CD4-positive, alpha-beta T cell (primary cell): ENCODE measurements at regions not wholly inside any gene's neighbourhood (a gene's known extent, or its start where the extent isn't known, plus 50 kb on each side); places are given as distances from the start of the nearest gene placed in this dataset.

Experiments
- ATAC-seq: fragments of 200-7000 bp; cut with Tn5 transposase; one replicate; pipeline ENCODE4 v1.10.0; 2022; ENCODE audit warnings: mild to moderate bottlenecking; ENCODE audit not compliant: poor library complexity
- CTCF ChIA-PET: fragments of 350-600 bp; sonication (Branson Sonifier 250); formaldehyde crosslinking; loops from one replicate; lab custom pipeline; 2021; ENCODE audit warnings: antibody characterized with exemption, inconsistent platforms; lab: Charles Lee
- POLR2A ChIA-PET: fragments of 350-600 bp; sonication (Branson Sonifier 250); formaldehyde crosslinking; loops from one replicate; lab custom pipeline; 2021; ENCODE audit warnings: antibody characterized with exemption, inconsistent platforms; lab: Charles Lee
- DNase-seq, 14 experiments: peaks; one replicate each; pipeline ENCODE4 v3.0.0-alpha.2; 2013 to 2020; ENCODE audit warnings: mixed read lengths in 2 of 14
- H3K27ac ChIP-seq, 2 donors: one replicate each; pipeline versions ENCODE4 v1.5.1 to v1.7.0; 2013; ENCODE audit warnings: low read length in 2 of 2, low read depth in 1 of 2, mild to moderate bottlenecking in 1 of 2
- H3K27me3 ChIP-seq, 2 experiments: 1 replicate in 1 of 2; 2 replicates in 1 of 2; pipeline versions ENCODE4 v1.6.1 to v1.7.0; 2013; ENCODE audit warnings: low read length in 2 of 2, control low read depth in 1 of 2, mild to moderate bottlenecking in 1 of 2, moderate library complexity in 1 of 2; ENCODE audit not compliant: insufficient read depth in 2 of 2, control insufficient read depth in 1 of 2
- H3K36me3 ChIP-seq: one replicate; pipeline ENCODE4 v1.6.1; 2013; ENCODE audit warnings: low read length, control low read depth; ENCODE audit not compliant: insufficient read depth
- H3K4me1 ChIP-seq: one replicate; pipeline ENCODE4 v1.6.1; 2013; ENCODE audit warnings: low read length, control low read depth; ENCODE audit not compliant: insufficient read depth
- H3K4me3 ChIP-seq: one replicate; pipeline ENCODE4 v1.5.1; 2013; ENCODE audit warnings: mild to moderate bottlenecking, low read length, moderate library complexity
- H3K9me3 ChIP-seq, 2 experiments: 1 replicate in 1 of 2; 2 replicates in 1 of 2; pipeline versions ENCODE4 v1.6.1 to v1.7.0; 2013; ENCODE audit warnings: low read length in 2 of 2, mild to moderate bottlenecking in 2 of 2, control low read depth in 1 of 2, moderate library complexity in 1 of 2; ENCODE audit not compliant: control insufficient read depth in 1 of 2, insufficient read depth in 1 of 2
- H3K27ac Mint-ChIP-seq: one replicate; pipeline ENCODE4 v1.8.0; 2020; ENCODE audit warnings: mixed read lengths
- H3K27me3 Mint-ChIP-seq: one replicate; pipeline ENCODE4 v1.8.0; 2021; ENCODE audit warnings: mixed read lengths
- H3K36me3 Mint-ChIP-seq: one replicate; pipeline ENCODE4 v1.8.0; 2021; ENCODE audit warnings: low read depth, mixed read lengths
- H3K4me1 Mint-ChIP-seq: one replicate; pipeline ENCODE4 v1.8.0; 2021; ENCODE audit warnings: low read depth, mixed read lengths
- H3K4me3 Mint-ChIP-seq: one replicate; pipeline ENCODE4 v1.8.0; 2020; ENCODE audit warnings: mild to moderate bottlenecking, mixed read lengths
- H3K9me3 Mint-ChIP-seq: one replicate; pipeline ENCODE4 v1.8.0; 2020; ENCODE audit warnings: mixed read lengths
- intact Hi-C, 2 experiments: fragments of 100-400 bp; cut with DNase I in 1 of 2; cut with micrococcal nuclease in 1 of 2; formaldehyde crosslinking; loops; one replicate each; pipeline versions ENCODE4 v1.15.1 to v1.9.0; 2023 to 2025; cut with DNase I, micrococcal nuclease
- TF ChIP-seq, protein P1 (sequence below): fragments of 200-600 bp; IDR thresholded peaks from one replicate; pipeline ENCODE4 v1.8.0; 2022; ENCODE audit warnings: antibody characterized with exemption, mild to moderate bottlenecking

DNA sequence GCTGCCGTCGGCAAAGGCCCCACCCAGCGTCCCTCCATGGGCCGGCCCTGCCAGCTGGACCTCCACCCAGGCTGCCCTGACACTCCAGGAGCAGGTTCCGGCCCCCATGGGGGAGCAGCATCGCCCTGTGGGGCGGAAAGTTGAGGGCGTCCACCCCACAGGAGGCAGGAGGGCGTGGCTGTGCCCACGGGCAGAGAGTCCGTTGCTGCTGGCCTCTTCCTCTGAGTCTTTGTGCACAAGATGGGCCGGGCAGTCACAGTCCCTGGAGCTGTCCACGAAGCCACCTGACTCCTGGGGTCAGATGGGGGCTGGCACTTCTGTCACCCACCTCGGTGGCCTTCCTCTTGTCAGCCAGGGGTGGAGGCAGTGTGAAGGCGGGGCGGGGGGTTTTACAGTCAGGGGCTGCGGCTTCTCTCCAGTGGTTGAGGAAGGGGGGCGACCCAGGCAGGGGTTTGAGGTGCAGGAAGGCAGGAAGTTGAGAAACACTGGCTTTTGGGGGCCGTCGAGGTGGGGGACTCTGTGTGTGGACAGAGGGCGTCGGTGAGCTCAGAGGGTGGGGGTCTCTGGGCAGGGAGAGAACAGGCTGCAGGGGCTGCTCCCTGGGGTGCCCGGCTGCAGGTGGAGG is 67.2 kb upstream of the TTC34 start:
- Mint-ChIP-seq H3K36me3 (no peaks in the 10 kb centered on the region), H3K27ac (no peak overlapping the region), H3K9me3 (no peaks in the 10 kb centered on the region), H3K27me3 (no peaks in the 10 kb centered on the region), H3K4me1 (no peaks in the 10 kb centered on the region), H3K4me3 (no peak overlapping the region)
- Histone ChIP-seq H3K4me1 (peaks cover 8% of the 10 kb centered on the region), H3K9me3 (peaks cover 19 to 42% of the 10 kb centered on the region in 2 experiments), H3K27me3 (no peaks in the 10 kb centered on the region), H3K27ac (no peak overlapping the region), H3K4me3 (no peak overlapping the region), H3K36me3 (no peaks in the 10 kb centered on the region)
- DNase-seq (no peak), ATAC-seq (no peak)
- intact Hi-C loops, result no loop called here
- TF ChIP-seq, protein P1, sequence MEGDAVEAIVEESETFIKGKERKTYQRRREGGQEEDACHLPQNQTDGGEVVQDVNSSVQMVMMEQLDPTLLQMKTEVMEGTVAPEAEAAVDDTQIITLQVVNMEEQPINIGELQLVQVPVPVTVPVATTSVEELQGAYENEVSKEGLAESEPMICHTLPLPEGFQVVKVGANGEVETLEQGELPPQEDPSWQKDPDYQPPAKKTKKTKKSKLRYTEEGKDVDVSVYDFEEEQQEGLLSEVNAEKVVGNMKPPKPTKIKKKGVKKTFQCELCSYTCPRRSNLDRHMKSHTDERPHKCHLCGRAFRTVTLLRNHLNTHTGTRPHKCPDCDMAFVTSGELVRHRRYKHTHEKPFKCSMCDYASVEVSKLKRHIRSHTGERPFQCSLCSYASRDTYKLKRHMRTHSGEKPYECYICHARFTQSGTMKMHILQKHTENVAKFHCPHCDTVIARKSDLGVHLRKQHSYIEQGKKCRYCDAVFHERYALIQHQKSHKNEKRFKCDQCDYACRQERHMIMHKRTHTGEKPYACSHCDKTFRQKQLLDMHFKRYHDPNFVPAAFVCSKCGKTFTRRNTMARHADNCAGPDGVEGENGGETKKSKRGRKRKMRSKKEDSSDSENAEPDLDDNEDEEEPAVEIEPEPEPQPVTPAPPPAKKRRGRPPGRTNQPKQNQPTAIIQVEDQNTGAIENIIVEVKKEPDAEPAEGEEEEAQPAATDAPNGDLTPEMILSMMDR, result no peak
- POLR2A ChIA-PET, result interaction anchor here (0.6 kb wide), 1 partner anchor 1696 kb away, joined by 3 read pairs; no protein-coding TSS in a partner anchor
- CTCF ChIA-PET, result no interaction called here

- no peaks in the 10 kb centered on the region for H3K36me3 Mint-ChIP-seq
- DNase-seq (no peak), ATAC-seq (no peak)
- no peak overlapping the region for H3K27ac ChIP-seq
- H3K4me1 ChIP-seq, result no peaks in the 10 kb centered on the region
- no peak overlapping the region for H3K27ac Mint-ChIP-seq
- H3K9me3 ChIP-seq, result peaks cover 19 to 51% of the 10 kb centered on the region in 2 experiments
- intact Hi-C loops, result no loop called here
- ChIA-PET CTCF (no interaction called here), POLR2A (no interaction called here)
- H3K4me3 ChIP-seq, result no peak overlapping the region
- no peaks in the 10 kb centered on the region for H3K9me3 Mint-ChIP-seq
- no peak overlapping the region for H3K4me3 Mint-ChIP-seq
- TF ChIP-seq, protein P1, result no peak
- no peaks in the 10 kb centered on the region for H3K27me3 ChIP-seq
- H3K27me3 Mint-ChIP-seq, result no peaks in the 10 kb centered on the region
- no peaks in the 10 kb centered on the region for H3K36me3 ChIP-seq
- H3K4me1 Mint-ChIP-seq, result no peaks in the 10 kb centered on the region
Measured at GRCh38 chr1:2871246-2871815, 69.8 kb upstream of the TTC34 start.

GRCh38 chr1:2874207-2874606 is 72.7 kb upstream of the TTC34 start:
- H3K4me1 ChIP-seq, result no peaks in the 10 kb centered on the region
- Mint-ChIP-seq H3K4me3 (no peak overlapping the region), H3K27ac (no peak overlapping the region), H3K4me1 (no peaks in the 10 kb centered on the region), H3K9me3 (no peaks in the 10 kb centered on the region), H3K27me3 (no peaks in the 10 kb centered on the region), H3K36me3 (no peaks in the 10 kb centered on the region)
- TF ChIP-seq, protein P1, result no peak
- H3K4me3 ChIP-seq, result no peak overlapping the region
- no peak overlapping the region for H3K27ac ChIP-seq
- ChIA-PET CTCF (no interaction called here), POLR2A (no interaction called here)
- H3K9me3 ChIP-seq, result peaks cover 19 to 48% of the 10 kb centered on the region in 2 experiments
- DNase-seq (no peak), ATAC-seq (no peak)
- no peaks in the 10 kb centered on the region for H3K27me3 ChIP-seq
- intact Hi-C loops, result no loop called here
- H3K36me3 ChIP-seq, result no peaks in the 10 kb centered on the region
